Prostate gland (tissue), 2 donors: ENCODE measurements at regions not wholly inside any gene's neighbourhood (a gene's known extent, or its start where the extent isn't known, plus 50 kb on each side); places are given as distances from the start of the nearest gene placed in this dataset.

Experiments used
- DNase-seq: peaks from one replicate; pipeline ENCODE4 v3.0.0-alpha.2; 2019; ENCODE audit warnings: low spot score
- H3K27ac ChIP-seq, 2 donors: fragments of 200-600 bp; sonication (generic); 2 replicates each; pipeline ENCODE4 v1.5.1; 2017 to 2019
- H3K27me3 ChIP-seq: fragments of 200-600 bp; sonication (generic); replicated peaks from 2 replicates; pipeline ENCODE4 v1.5.1; 2019; ENCODE audit not compliant: insufficient read depth
- H3K36me3 ChIP-seq, 2 donors: fragments of 200-600 bp; sonication (generic); 1 replicate in 1 of 2; 2 replicates in 1 of 2; pipeline versions ENCODE4 v1.5.1 to v1.8.1; 2017 to 2019
- H3K4me1 ChIP-seq: fragments of 200-600 bp; sonication (generic); replicated peaks from 2 replicates; pipeline ENCODE4 v1.5.1; 2019
- H3K4me3 ChIP-seq, 2 donors: fragments of 200-600 bp; sonication (generic); 2 replicates each; pipeline ENCODE4 v1.5.1; 2017 to 2019
- H3K9me3 ChIP-seq: fragments of 200-600 bp; sonication (generic); 2 replicates; pipeline ENCODE4 v1.5.1; 2017
- POLR2A ChIP-seq: fragments of 450-650 bp; IDR thresholded peaks from one replicate; pipeline ENCODE4 v1.6.1; 2016; ENCODE audit warnings: antibody characterized with exemption, mild to moderate bottlenecking
- POLR2AphosphoS5 ChIP-seq: sonication (generic); formaldehyde crosslinking; IDR thresholded peaks from one replicate; pipeline ENCODE4 v1.6.1; 2017; ENCODE audit warnings: antibody characterized with exemption
- WGBS: methylation state at CpG from one replicate; pipeline ENCODE4 v1.1.5; 2018; 5-methylcytosine and 5-hydroxymethylcytosine counted together
- intact Hi-C: fragments of 100-400 bp; cut with DNase I; formaldehyde crosslinking; loops from one replicate; pipeline ENCODE4 v1.14.2; 2022
- TF ChIP-seq, protein P1 (sequence below), 4 experiments: fragments of 200-600 bp in 2 of 4; fragments of 450-650 bp in 2 of 4; sonication (generic) in 2 of 4; IDR thresholded peaks; 1 replicate in 3 of 4; 2 replicates in 1 of 4; pipeline ENCODE4 v1.5.1; 2016 to 2019; ENCODE audit warnings: antibody characterized with exemption in 4 of 4, mild to moderate bottlenecking in 2 of 4, moderate library complexity in 2 of 4

DNA sequence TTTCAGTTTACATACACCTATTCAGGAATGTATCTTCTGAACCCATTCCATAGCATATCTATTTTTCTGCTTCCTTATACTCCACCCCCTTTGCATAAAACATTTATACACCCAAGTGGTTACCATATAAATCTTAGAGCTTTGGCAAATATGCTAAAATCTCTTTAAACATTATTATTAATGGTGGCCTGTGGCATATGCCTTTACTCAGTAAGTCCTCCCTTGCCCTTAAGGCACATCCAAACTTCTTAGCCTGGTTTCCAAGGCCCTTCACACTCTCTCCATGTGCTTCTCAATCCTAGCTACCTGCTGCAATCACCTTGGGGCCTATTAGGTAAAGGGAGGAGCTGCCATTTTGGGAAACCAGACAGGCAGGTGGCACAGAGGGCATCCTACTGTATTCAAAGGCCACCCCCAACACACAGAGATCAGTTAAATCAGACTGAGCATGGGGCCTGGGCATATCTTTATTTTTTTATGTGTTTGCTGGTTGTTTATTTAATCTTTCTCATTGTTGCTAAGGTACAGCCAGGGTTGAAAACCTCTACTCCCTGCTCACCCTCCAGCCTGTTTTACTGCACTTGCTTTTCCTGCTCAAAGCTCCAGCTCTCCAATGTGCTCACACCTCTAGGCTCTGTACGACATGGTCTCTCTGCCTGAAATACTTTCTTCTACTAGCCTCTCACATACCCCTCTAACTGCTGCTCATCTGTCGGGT lies 242.8 kb upstream of the HNRNPA3 start:
- TF ChIP-seq, protein P1, sequence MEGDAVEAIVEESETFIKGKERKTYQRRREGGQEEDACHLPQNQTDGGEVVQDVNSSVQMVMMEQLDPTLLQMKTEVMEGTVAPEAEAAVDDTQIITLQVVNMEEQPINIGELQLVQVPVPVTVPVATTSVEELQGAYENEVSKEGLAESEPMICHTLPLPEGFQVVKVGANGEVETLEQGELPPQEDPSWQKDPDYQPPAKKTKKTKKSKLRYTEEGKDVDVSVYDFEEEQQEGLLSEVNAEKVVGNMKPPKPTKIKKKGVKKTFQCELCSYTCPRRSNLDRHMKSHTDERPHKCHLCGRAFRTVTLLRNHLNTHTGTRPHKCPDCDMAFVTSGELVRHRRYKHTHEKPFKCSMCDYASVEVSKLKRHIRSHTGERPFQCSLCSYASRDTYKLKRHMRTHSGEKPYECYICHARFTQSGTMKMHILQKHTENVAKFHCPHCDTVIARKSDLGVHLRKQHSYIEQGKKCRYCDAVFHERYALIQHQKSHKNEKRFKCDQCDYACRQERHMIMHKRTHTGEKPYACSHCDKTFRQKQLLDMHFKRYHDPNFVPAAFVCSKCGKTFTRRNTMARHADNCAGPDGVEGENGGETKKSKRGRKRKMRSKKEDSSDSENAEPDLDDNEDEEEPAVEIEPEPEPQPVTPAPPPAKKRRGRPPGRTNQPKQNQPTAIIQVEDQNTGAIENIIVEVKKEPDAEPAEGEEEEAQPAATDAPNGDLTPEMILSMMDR (IDR thresholded peaks at IDR 0.05) = no peak
- TF ChIP-seq POLR2A (no peak), POLR2AphosphoS5 (no peak)
- Histone ChIP-seq H3K27ac (no peak overlapping the region), H3K4me3 (no peak overlapping the region), H3K27me3 (no peaks in the 10 kb centered on the region), H3K4me1 (no peaks in the 10 kb centered on the region), H3K9me3 (no peaks in the 10 kb centered on the region), H3K36me3 (no peaks in the 10 kb centered on the region)
- intact Hi-C loops = no loop called here
- no peak for DNase-seq
- 70% methylated on average over 2 of the region's 2 CpGs for WGBS

DNA sequence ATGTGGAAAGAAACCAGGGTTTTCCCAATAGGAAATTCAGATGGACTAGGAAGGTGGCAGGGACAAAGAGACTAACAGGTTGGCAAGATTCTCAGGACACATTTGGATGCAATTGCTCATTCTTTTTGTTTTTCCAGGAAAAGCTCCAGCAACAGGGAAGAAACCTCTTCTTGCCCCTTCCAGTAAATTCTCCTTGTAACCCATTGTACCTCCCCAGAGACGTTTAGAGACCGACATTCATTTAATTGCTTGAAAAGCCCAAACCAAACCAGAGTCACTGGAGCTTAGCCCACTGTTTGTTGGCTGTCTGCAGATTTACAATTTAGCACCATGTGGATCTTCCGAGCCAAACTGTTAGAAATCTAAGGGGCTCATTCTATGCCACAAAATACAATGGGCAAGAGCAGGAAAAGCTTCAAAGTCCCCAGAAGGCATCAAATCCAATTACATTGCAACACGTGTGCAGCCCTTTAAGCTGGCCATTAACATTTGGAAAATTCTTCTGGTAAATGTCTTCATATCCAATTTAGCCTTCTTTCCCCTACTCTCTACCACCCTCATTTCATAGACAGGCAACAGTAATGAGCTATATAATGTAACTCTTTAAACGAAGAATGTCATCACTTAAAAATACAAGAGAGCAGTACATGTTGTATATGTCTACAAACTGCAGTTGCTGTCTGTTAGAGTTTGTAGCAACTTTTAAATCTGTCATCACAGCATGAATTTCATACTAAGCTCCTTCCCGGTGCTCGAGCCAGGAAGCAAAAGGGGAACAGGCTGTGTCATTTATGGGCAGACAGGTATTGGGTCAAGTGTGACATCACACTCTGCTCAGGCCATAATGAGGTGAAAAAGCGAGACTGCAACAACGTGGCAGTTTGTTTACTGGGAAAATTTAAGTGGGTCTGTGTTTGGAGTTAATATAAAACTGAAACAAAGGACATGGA lies 235.6 kb upstream of the HNRNPA3 start:
- 26% methylated on average over 9 of the region's 9 CpGs for WGBS
- intact Hi-C loops = no loop called here

DNA sequence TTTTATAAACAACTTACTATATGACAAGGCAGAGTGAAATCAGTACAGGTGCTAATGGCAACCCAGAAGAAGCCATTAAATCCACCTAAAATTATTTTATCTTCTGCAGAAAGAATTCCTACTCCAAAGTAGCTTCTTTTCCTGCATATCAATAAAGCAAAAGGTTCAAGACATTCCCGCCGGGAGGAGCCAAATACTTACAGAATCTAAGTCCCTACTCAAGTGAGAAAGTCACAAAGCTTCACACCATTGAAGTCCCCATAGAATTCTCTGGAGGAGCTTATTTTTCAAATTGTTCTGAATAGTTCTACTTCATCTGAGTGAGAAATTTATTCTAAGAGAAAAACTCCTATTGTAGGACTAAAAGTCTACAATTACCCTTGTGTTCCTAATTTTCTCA lies 233.7 kb upstream of the HNRNPA3 start:
- no peak for TF ChIP-seq POLR2AphosphoS5
- TF ChIP-seq POLR2A = no peak
- TF ChIP-seq, protein P1 (IDR thresholded peaks at IDR 0.05) = no peak
- Histone ChIP-seq H3K4me3 (no peak overlapping the region), H3K9me3 (no peaks in the 10 kb centered on the region), H3K27me3 (peaks cover 2% of the 10 kb centered on the region), H3K4me1 (no peaks in the 10 kb centered on the region), H3K36me3 (no peaks in the 10 kb centered on the region), H3K27ac (no peak overlapping the region)
- DNase-seq = no peak
- 88% methylated on average over 2 of the region's 2 CpGs for WGBS
- intact Hi-C loops = no loop called here

More for the DNA sequence above, 235.6 kb upstream of the HNRNPA3 start:
- Histone ChIP-seq H3K4me1 (no peaks in the 10 kb centered on the region), H3K4me3 (no peak overlapping the region), H3K36me3 (no peaks in the 10 kb centered on the region), H3K27me3 (no peaks in the 10 kb centered on the region), H3K27ac (no peak overlapping the region), H3K9me3 (no peaks in the 10 kb centered on the region)
- TF ChIP-seq, protein P1 (IDR thresholded peaks at IDR 0.05) = no peak
- TF ChIP-seq POLR2AphosphoS5 = no peak
- no peak for TF ChIP-seq POLR2A
- no peak for DNase-seq

DNA sequence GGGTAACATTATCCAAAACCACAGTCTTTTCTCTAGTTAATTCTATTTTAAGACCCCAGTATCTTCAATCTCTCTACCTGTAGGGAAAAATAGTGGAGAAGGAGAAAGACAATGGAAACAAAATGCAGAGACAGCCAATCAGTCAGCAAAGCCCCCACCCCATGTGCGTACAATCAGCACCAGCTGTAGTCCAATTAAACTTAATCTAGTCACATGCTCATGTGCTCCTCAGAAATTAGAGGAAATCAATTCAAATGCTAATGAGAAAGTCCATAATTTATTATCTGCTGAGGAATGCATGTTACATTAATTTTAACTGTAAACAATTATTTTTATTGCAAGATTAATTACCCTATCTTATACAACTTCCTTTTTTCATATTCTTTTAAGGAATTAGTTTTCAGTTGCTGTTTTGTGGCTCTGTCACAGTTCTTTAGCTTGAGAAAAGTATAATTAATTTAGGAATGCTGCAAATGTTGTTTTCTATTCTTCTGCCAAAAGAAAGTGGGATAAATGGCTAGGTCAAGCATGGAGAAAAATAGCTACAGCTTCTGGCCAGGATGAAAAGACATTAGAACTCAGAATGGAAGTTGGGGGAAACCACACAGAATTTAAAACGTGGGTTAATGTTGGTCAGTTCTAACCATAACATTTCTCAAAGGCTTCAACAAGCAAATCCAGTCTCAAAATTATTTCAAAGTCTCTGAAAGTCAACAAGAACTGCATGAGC lies 232.4 kb upstream of the HNRNPA3 start:
- Histone ChIP-seq H3K4me1 (no peaks in the 10 kb centered on the region), H3K27ac (no peak overlapping the region), H3K9me3 (no peaks in the 10 kb centered on the region), H3K4me3 (no peak overlapping the region), H3K36me3 (no peaks in the 10 kb centered on the region), H3K27me3 (peaks cover 2% of the 10 kb centered on the region)
- TF ChIP-seq POLR2AphosphoS5 (no peak), POLR2A (no peak)
- TF ChIP-seq, protein P1 (IDR thresholded peaks at IDR 0.05) = no peak
- WGBS = 70% methylated on average over 2 of the region's 2 CpGs
- no peak for DNase-seq
- intact Hi-C loops = no loop called here
